Effector CD8-positive, alpha-beta T cell (primary cell): ENCODE measurements at regions not wholly inside any gene's neighbourhood (a gene's known extent, or its start where the extent isn't known, plus 50 kb on each side); places are given as distances from the start of the nearest gene placed in this dataset.

Experiments used
- DNase-seq: peaks from one replicate; lab custom pipeline; 2025; lab: John Stamatoyannopoulos, UW

- DNase-seq = no peak
These were observed 616.3 kb downstream of the EBF1 start for GRCh38 chr5:158483281-158483860.

DNA sequence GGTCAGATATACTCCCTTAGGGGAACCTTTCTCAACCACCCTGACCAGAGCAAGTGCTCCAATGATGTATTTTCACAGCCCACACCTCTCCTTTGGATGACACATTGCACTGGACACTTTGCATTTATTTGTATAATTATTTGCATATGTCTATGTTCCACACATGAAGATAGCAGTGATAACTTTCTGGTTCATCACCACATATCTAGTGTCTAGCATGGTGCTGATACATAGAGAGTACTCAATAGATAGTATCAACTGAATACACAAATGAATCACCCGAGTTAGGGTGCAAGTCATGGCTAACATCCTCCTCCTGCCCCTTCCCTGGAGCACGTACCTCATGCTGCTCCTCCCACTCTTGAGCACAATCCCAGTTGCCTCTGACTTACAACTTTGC, 617.6 kb downstream of the EBF1 start:
- DNase-seq = no peak

DNA sequence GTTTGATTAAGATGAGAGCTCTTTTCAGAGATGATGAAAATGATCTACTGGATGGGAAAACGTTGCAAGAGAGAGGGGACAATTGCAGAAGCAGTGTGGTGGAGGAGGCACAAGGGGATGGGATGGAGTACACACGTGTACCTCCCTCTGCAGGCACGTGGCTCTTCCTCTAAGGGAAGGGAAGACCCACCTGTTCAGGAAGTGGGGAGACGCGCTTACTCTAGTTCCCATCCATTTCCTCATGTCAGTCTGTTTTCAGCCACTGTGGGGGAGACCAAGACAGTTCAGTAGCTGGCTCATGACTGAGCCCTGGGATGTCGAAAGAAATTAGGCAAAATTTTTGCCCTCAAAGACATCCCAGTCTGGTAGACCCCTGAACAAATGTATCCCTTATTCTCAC, 619.2 kb upstream of the CLINT1 start:
- no peak for DNase-seq

- no peak for DNase-seq
These were observed 618.3 kb upstream of the CLINT1 start for GRCh38 chr5:158477214-158477613.

- no peak for DNase-seq
These were observed 614.2 kb upstream of the CLINT1 start for GRCh38 chr5:158473016-158473635.

- DNase-seq = no peak
These were observed 612.6 kb upstream of the CLINT1 start for GRCh38 chr5:158471535-158471924.

- no peak for DNase-seq
These were observed 612.0 kb upstream of the CLINT1 start for GRCh38 chr5:158470764-158471534.

DNA sequence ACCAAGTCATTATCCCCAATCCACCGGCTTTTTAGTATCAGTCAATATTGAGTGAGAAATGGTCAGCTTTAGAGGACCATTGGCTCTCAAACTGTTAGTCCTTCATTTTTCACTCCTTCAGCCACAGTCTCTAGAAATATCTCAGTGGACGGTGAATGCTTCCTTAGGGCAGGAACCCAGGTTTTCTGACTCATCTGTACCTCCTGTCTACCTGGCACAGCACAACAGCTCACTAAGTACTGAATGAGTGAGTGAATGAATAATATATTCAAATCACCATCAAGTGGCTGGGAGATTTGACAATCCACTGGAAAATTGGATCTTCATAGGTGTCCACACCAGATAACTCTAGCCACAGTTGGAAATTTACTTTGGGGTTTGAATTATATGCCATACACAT, 609.5 kb upstream of the CLINT1 start:
- no peak for DNase-seq

DNA sequence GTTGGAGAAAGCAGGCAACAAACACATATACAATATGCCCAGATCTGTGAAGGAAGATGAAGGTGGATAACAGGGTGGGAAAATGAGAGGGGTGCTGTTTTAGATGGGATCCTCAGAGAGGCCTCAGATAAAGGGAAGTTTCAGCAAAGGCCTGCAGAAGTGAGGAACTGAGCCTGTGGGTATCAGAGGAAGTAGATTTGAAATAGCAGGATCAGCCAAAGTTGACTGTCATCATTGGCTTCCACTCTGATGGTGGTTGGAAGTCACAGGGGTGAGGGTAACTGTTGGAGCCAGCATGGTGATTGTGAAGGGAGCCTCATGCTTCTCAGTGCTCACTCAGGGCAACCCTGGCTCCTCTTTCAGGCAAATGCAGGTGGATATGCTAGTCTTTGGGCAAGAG, 607.2 kb upstream of the CLINT1 start:
- no peak for DNase-seq

DNA sequence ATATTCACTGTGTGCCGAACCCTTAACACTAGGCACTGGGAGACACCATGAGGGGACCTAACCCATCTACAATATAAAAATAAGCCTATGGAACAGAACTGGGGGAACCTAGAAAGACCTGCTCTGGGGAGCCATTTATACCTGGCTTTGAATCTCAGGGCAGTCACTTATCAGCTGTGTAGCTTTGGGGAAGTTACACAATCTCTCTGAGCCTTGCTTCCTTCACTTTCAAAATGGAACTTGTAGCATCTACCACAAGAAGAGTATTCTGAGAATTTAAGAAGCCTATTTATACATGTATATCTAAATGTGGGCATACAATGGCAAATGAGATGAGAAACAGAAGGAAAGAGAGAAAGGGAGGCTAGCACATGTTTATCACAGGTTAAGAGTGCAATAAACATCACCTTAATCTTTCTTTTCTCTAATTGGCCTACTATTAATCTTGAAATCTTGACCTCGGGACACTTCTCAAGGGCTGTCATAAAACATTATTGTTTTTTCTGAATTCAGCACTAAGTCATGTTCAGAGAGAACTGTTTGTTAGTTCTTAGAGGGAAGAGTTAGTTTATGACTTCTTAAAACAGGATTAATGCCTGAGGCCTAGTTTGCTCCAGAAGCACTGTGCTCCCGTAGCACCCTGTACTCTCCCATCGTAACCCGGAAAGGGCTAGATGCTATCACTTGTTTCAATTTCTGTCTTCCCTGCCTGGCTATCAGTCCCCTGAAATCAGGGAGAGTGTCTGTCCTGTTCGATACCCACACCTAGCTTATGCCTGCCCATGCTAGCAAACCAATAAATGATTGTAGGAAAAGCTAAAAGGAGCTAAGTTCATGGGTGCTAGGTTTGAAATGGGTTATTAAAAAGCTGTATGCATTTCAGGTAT, 606.4 kb upstream of the CLINT1 start:
- no peak for DNase-seq

DNA sequence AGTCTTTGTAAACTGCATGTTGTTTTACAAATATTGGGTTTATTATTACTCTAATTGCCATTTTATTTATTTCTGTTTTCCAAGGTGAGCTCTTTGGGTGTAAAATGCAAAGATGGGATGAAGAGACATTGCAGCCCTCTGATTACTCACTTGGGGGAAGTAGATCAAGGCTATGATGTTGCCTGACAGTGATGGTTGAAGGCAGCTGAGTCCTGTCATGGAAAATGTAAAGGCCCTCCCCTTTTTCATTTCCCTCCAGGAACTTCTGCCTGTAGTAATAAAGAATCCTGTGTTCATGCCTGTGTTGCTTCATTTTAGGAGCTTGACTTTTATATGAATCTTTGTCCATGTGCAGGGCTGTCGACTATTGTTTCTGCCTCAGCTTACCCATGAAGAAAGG, 605.4 kb upstream of the CLINT1 start:
- DNase-seq = no peak

- no peak for DNase-seq
These were observed 605.0 kb upstream of the CLINT1 start for GRCh38 chr5:158463938-158464337.

DNA sequence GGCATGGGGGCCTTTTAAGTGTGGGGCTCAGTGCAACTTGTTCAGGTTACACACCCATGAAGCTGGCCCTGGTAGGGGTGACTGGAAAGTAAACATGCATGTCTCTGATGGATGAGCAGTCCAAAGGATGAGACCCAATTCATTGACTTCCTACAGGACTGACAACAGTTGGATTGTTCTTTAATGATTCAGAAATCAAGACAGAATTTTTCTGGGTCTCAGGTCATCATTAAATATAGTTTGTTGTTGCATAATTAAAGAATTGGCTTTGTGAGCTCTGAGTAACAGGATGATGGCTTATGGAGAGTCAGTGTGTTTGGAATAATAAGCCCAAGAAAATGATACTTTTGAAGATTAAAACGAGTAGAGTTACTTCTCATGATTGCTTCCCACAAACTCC, 604.2 kb upstream of the CLINT1 start:
- DNase-seq = no peak

- DNase-seq = no peak
These were observed 603.6 kb upstream of the CLINT1 start for GRCh38 chr5:158462349-158463114.

GRCh38 chr5:158461240-158461854, 602.4 kb upstream of the CLINT1 start:
- no peak for DNase-seq

DNA sequence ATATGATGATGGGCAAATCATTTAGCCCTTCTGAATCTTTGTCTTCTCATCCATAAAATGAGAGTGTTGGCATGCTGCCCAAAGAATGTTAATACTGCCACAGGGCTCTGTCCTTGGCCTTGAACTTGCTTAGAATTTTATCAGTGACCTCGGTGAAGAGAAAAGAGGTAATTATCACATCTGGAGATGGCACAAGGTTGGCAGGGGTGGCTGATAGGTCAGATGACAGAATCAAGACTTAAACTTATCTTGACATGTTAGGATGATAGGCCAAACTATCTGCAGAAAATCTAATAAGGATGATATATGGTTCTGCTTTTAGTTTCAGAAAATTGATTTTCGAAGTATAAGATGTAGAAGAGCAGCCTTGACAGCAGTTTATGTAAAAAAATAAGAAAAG, 599.1 kb upstream of the CLINT1 start:
- no peak for DNase-seq

DNA sequence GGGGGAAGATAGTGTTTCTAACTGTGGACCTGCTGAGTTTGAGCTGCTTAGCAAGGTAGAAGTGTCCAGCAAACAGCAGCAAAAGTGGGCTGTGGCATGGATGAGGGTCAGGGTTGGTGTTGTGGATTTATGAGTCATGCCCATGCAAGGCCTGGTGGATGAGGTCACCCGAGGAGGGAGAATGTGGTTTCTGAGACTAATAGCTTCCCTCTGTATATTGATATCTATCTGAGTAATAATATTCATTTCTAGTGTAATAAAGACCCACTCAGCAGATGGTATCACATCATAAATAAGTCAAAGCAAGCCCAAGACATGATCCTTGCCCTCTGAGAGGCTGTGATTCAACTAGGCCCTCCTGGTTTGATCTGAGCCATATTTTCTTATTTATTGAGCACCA, 597.8 kb upstream of the CLINT1 start:
- DNase-seq = no peak

DNA sequence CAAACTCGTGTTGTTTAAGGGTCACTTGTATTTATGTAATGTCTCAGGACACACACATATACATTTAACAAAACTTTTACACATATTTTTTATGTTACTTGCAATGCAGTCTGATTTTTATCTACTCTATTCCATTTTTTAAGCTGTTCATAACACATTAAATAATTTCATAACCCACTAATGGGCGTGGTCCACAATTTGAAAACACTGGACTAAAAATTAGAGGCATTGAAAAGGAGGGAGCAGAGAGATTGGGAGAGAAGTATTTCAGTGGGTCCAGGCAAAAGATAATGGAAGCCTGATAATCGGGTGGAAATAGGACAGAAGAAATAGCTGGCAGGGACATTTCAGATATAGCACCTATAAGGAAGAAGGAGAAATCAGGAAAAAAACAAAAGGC, 597.3 kb upstream of the CLINT1 start:
- DNase-seq = no peak

DNA sequence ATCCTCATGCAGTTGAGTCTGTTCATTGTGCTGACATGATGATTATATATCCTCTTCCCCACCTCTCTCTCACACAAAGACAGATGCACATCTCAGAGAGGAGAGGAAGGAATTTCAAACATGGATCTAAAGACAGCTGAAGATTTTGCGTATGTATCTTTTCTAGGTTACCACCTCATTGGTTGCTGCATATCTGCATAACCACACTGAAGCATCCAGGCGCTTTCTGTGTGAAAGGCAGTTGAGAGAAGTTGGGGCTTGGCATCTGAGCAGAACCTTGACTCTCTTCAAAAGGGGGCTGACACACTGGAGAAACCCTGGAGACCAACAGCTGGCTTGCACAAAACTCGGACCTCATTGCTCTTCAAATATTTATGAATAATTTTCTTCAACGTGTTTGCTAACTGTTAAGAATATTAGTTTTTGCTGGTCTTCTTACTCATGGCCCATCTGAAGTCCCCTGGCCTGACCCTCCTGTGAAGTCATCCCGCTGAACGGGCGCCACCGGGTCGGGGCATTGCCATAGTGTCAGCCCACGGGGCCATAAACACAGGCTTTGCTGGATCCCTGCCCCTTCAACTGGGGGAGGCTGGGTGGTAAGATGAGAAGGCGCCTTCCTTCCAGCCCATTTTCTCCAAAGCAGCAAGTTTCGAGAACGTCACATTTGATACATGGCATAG, 593.2 kb upstream of the CLINT1 start:
- no peak for DNase-seq

DNA sequence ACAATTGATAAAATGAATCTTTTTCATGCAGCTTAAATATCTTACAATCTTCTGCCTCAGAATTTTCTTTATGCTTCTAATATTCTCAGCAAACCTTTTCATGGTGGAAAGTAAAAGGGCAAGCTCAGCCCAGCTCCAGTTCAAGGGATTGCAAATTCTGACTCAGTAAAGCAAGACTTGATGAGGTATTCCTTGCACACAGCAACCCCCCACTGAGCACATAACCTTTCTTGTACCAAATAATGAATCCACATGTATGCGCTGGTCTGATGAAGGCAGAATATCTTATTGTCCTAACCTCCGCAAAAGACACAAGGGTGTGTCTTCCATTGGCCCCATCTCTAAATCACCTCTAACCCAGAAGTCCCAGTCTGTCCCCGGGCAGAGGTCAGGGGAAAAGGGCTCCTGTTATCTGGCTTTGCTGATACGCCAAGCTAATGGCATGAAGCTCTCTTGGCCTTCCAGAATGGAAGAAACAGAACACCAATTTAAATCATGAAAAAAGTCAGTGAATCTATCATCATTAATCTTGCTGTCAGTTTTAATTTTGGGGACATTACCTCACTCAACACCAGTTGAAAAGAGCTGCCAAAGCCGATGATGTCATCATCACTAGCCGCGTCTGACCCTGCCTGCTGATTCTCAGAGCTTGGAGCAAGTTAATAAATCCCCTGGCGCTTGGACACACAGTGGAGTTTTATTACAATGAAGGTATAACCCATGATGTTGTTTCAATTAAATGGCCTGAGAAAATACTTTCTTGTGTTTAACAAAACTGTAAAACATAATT, 592.5 kb upstream of the CLINT1 start:
- DNase-seq = no peak
